Heart right ventricle (tissue), 16 donors: ENCODE measurements at regions not wholly inside any gene's neighbourhood (a gene's known extent, or its start where the extent isn't known, plus 50 kb on each side); places are given as distances from the start of the nearest gene placed in this dataset.
A peak's percentile ranks its signal among the peaks of the same experiment; 100 is the strongest.

Source experiments
- ATAC-seq, 8 donors: fragments of 200-7000 bp; cut with Tn5 transposase; one replicate each; pipeline ENCODE4 v1.9.1; 2020; ENCODE audit warnings: mild to moderate bottlenecking in 8 of 8, moderate library complexity in 8 of 8, moderate number of reproducible peaks in 1 of 8
- DNase-seq, 2 donors: peaks; one replicate each; pipeline ENCODE4 v3.0.0-alpha.2; 2020
- H3K27ac ChIP-seq, 10 donors: fragments of 200-600 bp; sonication (generic) in 2 of 10; one replicate each; pipeline versions ENCODE4 v1.5.0 to v1.8.0; 2020 to 2022; ENCODE audit warnings: mild to moderate bottlenecking in 3 of 10
- H3K27me3 ChIP-seq, 7 donors: fragments of 200-600 bp; one replicate each; pipeline ENCODE4 v1.8.0; 2021 to 2022; ENCODE audit warnings: mild to moderate bottlenecking in 2 of 7
- H3K36me3 ChIP-seq, 9 donors: fragments of 200-600 bp; sonication (generic) in 1 of 9; one replicate each; pipeline versions ENCODE4 v1.5.0 to v1.8.0; 2020 to 2022; ENCODE audit warnings: mild to moderate bottlenecking in 2 of 9
- H3K4me1 ChIP-seq, 9 donors: fragments of 200-600 bp; sonication (generic) in 1 of 9; one replicate each; pipeline versions ENCODE4 v1.5.0 to v1.8.0; 2020 to 2022; ENCODE audit warnings: mild to moderate bottlenecking in 4 of 9
- H3K4me3 ChIP-seq, 10 donors: fragments of 200-600 bp; sonication (generic) in 2 of 10; one replicate each; pipeline versions ENCODE4 v1.5.0 to v1.8.0; 2020 to 2022; ENCODE audit warnings: mild to moderate bottlenecking in 7 of 10, moderate library complexity in 2 of 10
- H3K9me3 ChIP-seq, 11 donors: fragments of 200-600 bp in 10 of 11; sonication (generic) in 2 of 11; one replicate each; pipeline versions ENCODE4 v1.5.0 to v1.8.0; 2013 to 2022; ENCODE audit warnings: mild to moderate bottlenecking in 2 of 11, control low read depth in 1 of 11, moderate library complexity in 1 of 11
- WGBS, 2 donors: extraction: QIAGEN DNeasy Blood & Tissue Kit; methylation state at CpG; one replicate each; pipeline ENCODE4 v1.1.7; 2013; ENCODE audit warnings: inconsistent platforms in 1 of 2; 5-methylcytosine and 5-hydroxymethylcytosine counted together
- intact Hi-C, 10 donors: fragments of 100-400 bp; cut with DNase I; formaldehyde crosslinking; loops; one replicate each; pipeline versions ENCODE4 v1.11.1 to v1.14.2; 2022
- TF ChIP-seq, protein P1 (sequence below), 9 donors: fragments of 200-600 bp; sonication (generic) in 2 of 9; IDR thresholded peaks; one replicate each; pipeline versions ENCODE4 v1.5.0 to v1.8.0; 2021 to 2022; ENCODE audit warnings: antibody characterized with exemption in 9 of 9, mild to moderate bottlenecking in 5 of 9, moderate library complexity in 1 of 9
- donor health status: Arrhythmogenic right ventricular cardiomyopathy.
- donor health status: ischemic (EF 13 %, LVEDD 7.1; RV severe dilation, severe dysfunction).
- donor health status: healthy with polysubstance abuse.
- donor health status: DM: no; HTN: yes; CAD: no.
- donor health status: DM: no; HTN: no; CAD: no.
- donor health status: ischemic (EF 25% LVEDD 6.9; RV normal size, moderate dysfunction).
- donor health status: ischemic (EF 25% LVEDD 5.7; RV mildly dilated, moderate dysfunction).
- donor health status: healthy.
- donor health status: DM: yes; HTN: yes; CAD: no.
- donor health status: Ischemic cardiomyopathy.
- donor health status: ischemic (EF 35%, LVEDD 5.7; RV mildly dilated, moderate dysfunction).
- donor health status: nonischemic (EF 11% LVEDD 7.7; RV severe dilation, severe dysfunction).
- donor health status: DM: yes; HTN: yes; CAD: no.
- donor health status: PGD.
- donor health status: ischemic (EF 29% LVEDD 5.4; RV normal size, mild dysfunction).
- donor health status: nonischemic (EF 23%, LVEDD 6.1; RV moderate dilation, normal function).

GRCh38 chr7:25613912-25614311 is 385.6 kb upstream of the NPVF start:
- TF ChIP-seq, protein P1, sequence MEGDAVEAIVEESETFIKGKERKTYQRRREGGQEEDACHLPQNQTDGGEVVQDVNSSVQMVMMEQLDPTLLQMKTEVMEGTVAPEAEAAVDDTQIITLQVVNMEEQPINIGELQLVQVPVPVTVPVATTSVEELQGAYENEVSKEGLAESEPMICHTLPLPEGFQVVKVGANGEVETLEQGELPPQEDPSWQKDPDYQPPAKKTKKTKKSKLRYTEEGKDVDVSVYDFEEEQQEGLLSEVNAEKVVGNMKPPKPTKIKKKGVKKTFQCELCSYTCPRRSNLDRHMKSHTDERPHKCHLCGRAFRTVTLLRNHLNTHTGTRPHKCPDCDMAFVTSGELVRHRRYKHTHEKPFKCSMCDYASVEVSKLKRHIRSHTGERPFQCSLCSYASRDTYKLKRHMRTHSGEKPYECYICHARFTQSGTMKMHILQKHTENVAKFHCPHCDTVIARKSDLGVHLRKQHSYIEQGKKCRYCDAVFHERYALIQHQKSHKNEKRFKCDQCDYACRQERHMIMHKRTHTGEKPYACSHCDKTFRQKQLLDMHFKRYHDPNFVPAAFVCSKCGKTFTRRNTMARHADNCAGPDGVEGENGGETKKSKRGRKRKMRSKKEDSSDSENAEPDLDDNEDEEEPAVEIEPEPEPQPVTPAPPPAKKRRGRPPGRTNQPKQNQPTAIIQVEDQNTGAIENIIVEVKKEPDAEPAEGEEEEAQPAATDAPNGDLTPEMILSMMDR (IDR thresholded peaks at IDR 0.05), result no peak
- Histone ChIP-seq H3K9me3 (peaks cover 0 to 23% (median 13%) of the 10 kb centered on the region in 11 donors), H3K4me1 (peaks cover 0 to 45% (median 30%) of the 10 kb centered on the region in 9 donors), H3K36me3 (no peaks in the 10 kb centered on the region), H3K27me3 (no peaks in the 10 kb centered on the region), H3K27ac (peak overlapping the region in 7 of 10 donors; percentile 13 to 66 (median 45)), H3K4me3 (no peak overlapping the region)
- intact Hi-C loops, result no loop called here
- DNase-seq (no peak), ATAC-seq (peak in 1 of 8 donors; percentile 34)
- 90 to 93% methylated on average over 4 of the region's 4 CpGs for WGBS, 2 donors

DNA sequence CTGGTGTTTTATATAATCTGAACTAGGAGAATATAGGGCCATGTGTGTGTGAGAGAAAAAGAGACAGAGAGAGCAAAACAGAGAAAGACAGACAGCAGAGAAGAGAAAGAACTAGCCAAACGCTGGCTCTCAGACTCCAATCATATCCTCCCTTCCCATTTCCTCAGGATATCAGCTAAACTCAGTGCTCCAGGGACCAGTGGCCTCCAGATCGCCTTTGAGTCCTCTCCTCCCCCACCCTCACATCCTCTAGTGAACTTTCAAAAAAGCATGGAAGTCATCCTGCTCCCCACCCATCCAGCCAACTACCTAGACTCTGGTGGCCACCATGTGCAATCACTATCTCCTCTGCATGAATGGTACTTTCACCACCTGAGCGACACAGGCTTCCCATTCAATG is 386.1 kb upstream of the NPVF start:
- H3K4me3 ChIP-seq, result no peak overlapping the region
- no peaks in the 10 kb centered on the region for H3K27me3 ChIP-seq
- H3K4me1 ChIP-seq, result peaks cover 0 to 50% (median 30%) of the 10 kb centered on the region in 9 donors
- H3K27ac ChIP-seq, result peak overlapping the region in 6 of 10 donors; percentile 32 to 66 (median 46)
- no peaks in the 10 kb centered on the region for H3K36me3 ChIP-seq
- intact Hi-C loops, result no loop called here
- DNase-seq, result peak in 1 of 2 donors; percentile 23
- WGBS, 2 donors, result 48 to 59% methylated on average over 3 of the region's 3 CpGs
- peaks cover 0 to 23% (median 13%) of the 10 kb centered on the region in 11 donors for H3K9me3 ChIP-seq
- TF ChIP-seq, protein P1 (IDR thresholded peaks at IDR 0.05), result no peak
- ATAC-seq, result peak in 6 of 8 donors; percentile 47 to 80 (median 63)

DNA sequence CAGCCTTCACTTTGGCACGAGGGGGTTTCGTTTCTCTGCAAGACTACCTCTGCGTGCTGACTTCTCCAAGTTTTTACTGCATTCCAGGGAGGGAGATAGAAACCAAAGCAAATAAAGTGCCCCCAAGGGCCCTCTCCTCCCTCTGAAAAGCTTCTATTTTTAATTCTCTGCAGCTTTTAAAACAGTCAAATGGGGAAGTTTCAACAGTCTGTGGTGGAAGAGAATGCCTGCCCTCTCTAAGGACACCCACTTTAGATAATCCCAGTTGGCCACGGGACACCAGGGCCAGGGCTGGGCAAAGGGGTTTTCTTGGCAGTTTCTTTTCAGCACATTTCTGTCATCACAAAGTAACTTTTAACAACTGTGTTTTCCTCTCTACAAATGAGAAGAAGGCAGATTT is 386.7 kb upstream of the NPVF start:
- ATAC-seq (peak; percentile 42 to 74 (median 58)), DNase-seq (no peak)
- H3K4me1 ChIP-seq, result peaks cover 0 to 54% (median 34%) of the 10 kb centered on the region in 9 donors
- 23 to 25% methylated on average over 4 of the region's 4 CpGs for WGBS, 2 donors
- intact Hi-C loops, result loop anchor here in 1 of 10 donors (5.0 kb wide), 1 partner anchor 47 kb away; no protein-coding TSS in a partner anchor
- H3K4me3 ChIP-seq, result no peak overlapping the region
- H3K9me3 ChIP-seq, result peaks cover 0 to 23% (median 13%) of the 10 kb centered on the region in 11 donors
- peak overlapping the region in 6 of 10 donors; percentile 22 to 66 (median 45) for H3K27ac ChIP-seq
- TF ChIP-seq, protein P1 (IDR thresholded peaks at IDR 0.05), result no peak
- H3K36me3 ChIP-seq, result no peaks in the 10 kb centered on the region
- no peaks in the 10 kb centered on the region for H3K27me3 ChIP-seq

DNA sequence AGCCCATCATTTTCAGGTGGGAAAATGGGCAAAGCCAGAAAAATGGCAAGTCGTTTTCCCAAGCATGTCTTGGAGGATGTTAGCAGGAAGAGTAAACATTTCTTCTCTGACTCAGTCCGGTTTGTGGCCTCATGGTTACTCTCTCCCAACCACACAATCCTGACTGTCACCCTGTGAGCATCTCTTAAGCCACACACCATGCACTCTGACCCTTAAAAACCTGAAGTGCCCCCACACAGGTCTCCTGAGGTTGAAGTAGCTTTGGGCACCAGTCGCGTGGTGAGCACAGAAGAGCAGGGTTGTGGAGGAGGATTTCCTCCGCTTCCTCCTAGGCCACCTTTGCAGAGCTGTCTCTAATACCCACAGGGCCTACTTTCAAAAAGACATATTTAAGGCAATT is 387.3 kb upstream of the NPVF start:
- DNase-seq (no peak), ATAC-seq (no peak)
- H3K27me3 ChIP-seq, result no peaks in the 10 kb centered on the region
- TF ChIP-seq, protein P1 (IDR thresholded peaks at IDR 0.05), result no peak
- peaks cover 0 to 23% (median 13%) of the 10 kb centered on the region in 11 donors for H3K9me3 ChIP-seq
- intact Hi-C loops, result loop anchor here in 1 of 10 donors (5.0 kb wide), 1 partner anchor 47 kb away; no protein-coding TSS in a partner anchor
- peak overlapping the region in 6 of 10 donors; percentile 8 to 66 (median 45) for H3K27ac ChIP-seq
- 77 to 81% methylated on average over 5 of the region's 5 CpGs for WGBS, 2 donors
- no peaks in the 10 kb centered on the region for H3K36me3 ChIP-seq
- peaks cover 0 to 60% (median 40%) of the 10 kb centered on the region in 9 donors for H3K4me1 ChIP-seq
- H3K4me3 ChIP-seq, result no peak overlapping the region
